GM18867 (cell line): ENCODE measurements at regions not wholly inside any gene's neighbourhood (a gene's known extent, or its start where the extent isn't known, plus 50 kb on each side); places are given as distances from the start of the nearest gene placed in this dataset.
A peak's percentile ranks its signal among the peaks of the same experiment; 100 is the strongest.

ENCODE experiments used
- ATAC-seq: cut with Tn5 transposase; IDR thresholded peaks from one replicate; pipeline ENCODE4 v1.9.1; 2021; ENCODE audit warnings: mild to moderate bottlenecking, moderate library complexity; ENCODE audit not compliant: unreplicated experiment

DNA sequence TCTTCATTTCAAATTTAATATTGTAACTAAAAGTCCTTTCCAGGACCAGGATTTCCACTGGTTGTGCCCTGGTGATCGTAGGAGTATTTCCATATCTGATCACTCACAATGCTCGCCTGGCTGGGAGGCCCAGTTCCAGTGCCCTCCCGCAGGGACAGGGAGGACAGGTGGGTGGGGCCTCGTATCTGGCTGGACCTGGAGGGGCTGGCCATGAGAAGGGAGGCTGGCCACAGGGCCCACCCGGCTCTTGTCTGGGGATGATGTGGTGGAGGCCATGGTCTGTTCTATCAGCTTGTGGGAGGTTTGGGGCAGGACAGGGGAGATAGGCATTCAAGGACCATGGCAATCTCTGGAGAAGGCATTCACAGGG lies 286.4 kb downstream of the GADD45G start:
- ATAC-seq, result no peak

DNA sequence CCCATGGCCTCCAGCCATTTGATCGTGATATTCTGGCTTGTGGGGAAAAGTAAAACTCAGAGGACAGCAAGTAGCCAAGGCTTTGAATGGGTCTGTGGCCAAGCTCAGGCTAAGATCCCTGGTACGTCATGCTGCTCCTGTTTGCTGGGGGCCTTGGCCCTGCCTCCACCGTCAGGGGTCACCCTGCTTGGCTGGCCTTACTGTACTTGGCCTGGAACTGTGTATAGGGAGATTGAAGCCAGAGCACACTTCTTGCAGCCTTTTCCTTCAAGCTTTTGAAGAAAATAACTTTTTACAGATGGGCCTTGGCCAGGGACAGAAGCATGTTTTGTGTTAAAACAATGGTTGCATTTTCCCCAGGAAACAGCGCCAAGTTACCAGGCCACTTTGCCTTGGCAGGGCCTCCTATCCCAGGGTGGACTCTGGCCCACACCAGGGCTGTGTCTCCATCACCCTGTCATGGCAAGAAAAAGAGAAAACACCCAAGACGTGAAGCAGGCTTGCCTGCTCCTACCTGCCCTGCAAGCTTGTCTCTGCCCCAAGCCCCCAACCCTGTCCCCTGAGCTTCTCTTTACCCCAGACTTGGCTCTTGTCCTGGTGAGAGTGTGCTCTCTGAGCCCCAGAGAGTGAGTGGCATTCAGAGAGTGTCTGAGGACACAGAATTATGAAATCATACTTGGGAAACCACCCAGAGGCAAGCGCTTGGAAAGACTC lies 286.9 kb downstream of the GADD45G start:
- no peak for ATAC-seq

- ATAC-seq, result no peak
Observed at GRCh38 chr9:89892920-89893319, 288.1 kb downstream of the GADD45G start.

DNA sequence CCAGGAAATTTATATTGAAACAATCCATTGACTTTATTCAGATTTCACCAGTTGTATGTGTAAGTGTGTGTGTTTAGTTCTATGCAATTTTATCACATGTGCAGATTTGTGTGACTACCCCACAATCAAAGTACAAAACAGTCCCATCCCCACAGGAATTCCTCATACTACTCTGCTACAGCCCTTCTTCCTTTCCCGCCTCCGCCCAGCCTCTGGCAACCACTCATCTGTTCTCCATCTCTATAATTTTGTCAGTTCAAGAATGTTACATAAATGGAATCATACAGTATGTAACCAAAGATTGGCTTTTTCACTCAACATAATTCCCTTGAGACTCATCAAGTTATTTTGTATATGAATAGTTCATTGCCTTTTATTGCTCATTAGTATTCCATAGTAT lies 289.1 kb downstream of the GADD45G start:
- ATAC-seq, result no peak

GRCh38 chr9:89896806-89897340 lies 292.1 kb downstream of the GADD45G start:
- ATAC-seq, result no peak

DNA sequence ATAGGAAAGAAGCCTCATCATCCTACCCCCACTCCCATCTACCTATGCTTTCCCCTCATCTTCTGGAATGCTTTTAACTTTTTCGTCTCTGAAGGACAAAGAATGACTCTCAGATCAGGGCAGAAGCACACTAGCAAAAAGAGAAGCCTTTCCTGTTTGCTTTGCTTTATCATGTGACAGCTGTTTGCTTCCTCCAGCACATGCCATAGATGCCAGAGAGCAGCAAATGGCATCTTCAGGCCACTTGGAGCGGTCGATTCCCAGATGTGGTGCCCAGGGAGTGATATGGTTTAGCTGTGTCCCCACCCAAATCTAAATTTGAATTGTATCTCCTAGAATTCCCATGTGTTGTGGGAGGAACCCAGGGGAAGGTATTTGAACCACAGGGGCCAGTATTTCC lies 294.8 kb downstream of the GADD45G start:
- no peak for ATAC-seq

DNA sequence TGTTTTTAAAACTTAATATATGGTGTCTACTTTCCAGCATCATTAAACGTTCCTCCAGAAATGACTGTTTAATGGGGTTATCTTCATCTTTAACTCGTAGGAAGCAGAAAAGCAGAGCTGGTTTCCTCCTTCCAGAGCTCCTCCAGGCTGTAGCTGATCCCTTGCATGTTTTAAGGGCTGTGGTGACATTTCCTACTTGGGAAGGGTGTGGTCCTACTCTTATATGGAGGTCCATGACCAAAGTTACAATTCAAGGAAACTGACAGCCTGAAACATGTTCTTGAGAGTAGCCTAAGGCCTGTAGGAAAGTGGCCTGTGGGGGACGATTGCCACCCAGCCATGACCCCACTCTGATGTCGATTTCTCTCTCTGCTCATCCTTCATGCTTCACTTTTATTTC lies 297.1 kb downstream of the GADD45G start:
- no peak for ATAC-seq

- ATAC-seq, result no peak
Observed at GRCh38 chr9:89902450-89903140, 297.8 kb downstream of the GADD45G start.

GRCh38 chr9:89903141-89903475 lies 298.3 kb downstream of the GADD45G start:
- ATAC-seq, result no peak

DNA sequence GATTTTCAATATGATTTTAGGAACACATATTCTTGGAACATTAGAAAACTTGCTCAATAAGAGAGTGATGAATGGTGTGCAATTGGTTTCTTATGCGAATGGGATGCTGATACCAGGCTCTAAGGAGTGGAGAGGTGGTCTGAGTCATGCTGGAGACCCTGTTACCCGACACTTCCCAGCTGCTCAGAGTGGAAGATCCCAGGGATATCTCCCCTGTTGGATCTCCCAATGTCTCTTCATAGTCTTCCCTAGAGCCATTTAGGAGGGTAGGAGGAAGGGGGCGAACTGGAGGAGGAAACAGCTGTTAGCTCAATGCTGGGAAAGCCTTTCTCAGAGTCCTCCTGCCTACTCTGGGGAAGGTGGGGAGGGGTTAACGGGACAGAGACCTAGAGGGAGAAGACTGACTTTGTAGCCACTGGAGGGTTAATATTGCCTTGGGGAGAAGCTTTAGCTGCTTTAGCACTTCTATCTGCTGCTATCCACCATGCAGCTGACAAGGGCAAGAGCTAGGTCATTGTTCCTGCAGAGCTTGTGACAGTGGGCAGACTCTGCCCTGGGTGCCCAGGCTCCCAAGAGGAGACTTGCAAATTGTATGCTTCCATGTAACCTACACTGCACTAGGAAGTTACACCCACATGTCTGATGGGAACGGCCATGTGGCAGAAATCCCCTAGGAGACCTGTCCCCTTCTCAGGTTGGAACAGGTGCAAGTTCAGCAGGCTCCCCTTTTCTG lies 301.0 kb downstream of the GADD45G start:
- ATAC-seq, result no peak

DNA sequence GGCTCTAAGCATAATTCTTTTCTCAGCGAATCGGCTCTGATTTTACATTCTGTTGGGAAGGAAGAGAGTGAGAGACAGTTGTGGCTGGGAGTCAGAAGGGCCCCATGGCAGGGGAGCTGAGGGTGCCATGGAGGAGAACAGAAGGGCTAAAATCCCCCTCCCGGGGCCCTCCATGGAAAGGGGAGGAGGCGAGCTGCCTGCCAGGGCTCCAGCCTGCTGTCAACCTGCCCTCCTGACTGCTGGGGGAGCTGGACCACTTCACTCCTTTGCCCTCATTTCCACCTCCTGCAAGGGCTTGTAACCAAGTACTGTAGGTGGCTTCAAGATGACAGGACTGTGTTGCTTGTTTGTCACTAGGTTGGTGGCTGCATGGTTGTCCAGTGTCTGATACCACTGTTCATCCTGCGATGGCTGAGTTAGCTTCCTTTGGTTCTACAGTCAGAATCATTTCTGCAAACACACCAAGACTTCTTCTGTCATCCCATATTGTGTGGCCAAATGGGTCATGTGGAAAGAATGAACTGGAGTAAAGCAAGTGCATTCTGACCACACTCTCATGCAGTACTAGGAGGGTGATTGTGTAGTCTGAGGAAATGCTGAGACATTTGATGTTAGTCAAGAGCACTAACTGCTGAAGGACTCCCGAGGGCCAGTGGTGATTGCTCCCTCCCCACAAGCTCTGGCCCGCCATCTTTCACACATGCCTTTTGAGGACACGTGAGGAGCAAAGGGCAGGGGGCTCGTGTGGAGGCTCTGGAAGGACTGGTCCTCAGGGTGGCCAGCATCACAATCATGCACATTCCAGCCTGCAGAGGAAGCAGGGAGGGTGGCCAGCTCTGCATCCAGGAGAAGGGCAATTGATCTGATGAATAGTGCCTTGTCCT lies 307.2 kb downstream of the GADD45G start:
- no peak for ATAC-seq

DNA sequence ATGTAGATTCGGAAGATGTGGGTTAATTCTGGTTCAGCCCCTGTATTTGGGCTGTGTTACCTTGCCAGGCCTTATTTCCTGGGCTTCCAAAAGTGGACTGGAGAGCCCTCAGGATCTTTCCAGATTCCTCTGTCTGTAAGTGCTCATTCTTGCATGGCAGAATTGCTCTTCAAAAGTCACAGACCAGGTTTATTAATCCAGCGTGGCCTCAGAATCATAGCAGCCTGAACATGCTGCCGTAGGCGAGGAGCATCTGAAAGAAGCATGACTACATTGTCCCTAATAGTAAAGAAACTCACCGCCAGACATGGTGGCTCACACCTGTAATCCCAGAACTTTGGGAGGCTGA lies 307.8 kb downstream of the GADD45G start:
- ATAC-seq, result no peak

GRCh38 chr9:89915187-89915586 lies 310.4 kb downstream of the GADD45G start:
- no peak for ATAC-seq

DNA sequence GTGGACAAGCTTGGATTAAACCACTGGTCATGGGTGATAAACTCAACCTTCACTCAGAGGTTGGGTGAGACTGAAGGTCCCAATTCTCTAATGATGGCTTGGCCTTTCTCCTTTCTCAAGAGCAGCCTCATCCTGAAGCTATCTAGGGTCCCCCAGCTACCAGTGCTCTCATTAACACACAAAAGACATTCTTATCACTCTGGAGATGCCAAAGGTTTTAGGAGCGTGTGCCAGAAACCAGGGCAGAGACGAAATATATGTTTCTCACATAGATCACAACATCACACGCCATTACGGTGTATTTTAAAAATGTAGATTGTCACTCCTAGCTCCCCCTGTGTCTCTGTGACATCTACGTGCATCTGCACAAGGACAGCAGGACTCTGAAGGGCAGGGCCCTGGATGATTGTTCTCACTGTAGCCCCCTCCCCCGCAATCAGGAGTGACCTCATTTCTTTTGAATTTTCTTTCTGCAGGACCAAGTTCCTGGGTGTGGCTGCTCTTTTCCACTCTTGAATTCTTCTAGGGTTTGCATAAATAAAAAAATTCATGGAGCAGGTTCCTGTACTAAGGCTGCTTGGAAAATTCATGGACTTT lies 311.3 kb downstream of the GADD45G start:
- ATAC-seq, result no peak

- ATAC-seq, result no peak
Observed at GRCh38 chr9:89917861-89918260, 313.0 kb downstream of the GADD45G start.

DNA sequence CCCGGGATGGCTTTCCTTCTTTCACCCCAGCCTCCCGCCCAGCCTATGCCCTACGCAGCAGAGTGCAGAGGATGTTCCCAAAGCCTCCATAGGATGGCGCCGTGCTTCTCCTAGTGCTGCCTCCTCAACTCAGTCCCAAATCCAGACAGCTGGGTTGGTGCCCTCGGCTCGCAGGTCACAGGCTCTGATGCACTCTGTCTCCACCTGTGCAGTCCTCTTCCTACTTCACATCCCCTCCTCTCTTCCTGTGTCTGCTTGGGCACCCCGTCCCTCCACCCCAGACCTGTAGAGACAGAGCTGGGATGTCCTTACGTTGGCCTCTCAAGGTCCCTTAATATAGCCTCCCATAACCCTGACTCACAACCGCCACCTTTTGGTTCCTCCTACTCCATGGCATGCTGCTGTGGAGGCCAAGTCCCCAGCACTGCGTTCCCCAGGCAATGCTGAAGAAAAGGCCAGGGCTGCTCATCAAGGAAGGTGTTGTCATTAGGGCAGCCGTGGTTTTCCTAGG lies 314.4 kb downstream of the GADD45G start:
- peak; percentile 53 for ATAC-seq

DNA sequence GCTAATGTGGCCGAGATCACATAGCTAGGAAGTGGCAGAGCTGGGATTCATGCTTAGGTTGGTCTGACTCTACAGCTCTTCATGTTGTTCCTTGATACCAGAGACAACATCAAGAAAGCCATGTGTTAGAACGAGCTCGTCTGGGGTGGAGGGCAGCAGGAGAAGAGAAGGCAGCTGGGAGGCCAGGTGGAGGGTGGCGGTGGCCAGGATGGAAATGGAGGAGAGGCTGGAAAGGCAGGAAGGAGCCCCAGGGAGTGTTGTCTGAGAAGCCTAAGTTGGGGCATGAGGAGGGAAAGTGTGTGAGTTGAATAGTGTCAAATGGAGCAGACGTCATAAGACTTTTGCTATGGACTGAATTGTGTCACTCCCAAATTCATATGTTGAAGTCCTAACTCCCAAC lies 315.3 kb downstream of the GADD45G start:
- no peak for ATAC-seq

GRCh38 chr9:89920951-89921350 lies 316.1 kb downstream of the GADD45G start:
- ATAC-seq, result no peak

GRCh38 chr9:89922099-89922498 lies 317.3 kb downstream of the GADD45G start:
- no peak for ATAC-seq

DNA sequence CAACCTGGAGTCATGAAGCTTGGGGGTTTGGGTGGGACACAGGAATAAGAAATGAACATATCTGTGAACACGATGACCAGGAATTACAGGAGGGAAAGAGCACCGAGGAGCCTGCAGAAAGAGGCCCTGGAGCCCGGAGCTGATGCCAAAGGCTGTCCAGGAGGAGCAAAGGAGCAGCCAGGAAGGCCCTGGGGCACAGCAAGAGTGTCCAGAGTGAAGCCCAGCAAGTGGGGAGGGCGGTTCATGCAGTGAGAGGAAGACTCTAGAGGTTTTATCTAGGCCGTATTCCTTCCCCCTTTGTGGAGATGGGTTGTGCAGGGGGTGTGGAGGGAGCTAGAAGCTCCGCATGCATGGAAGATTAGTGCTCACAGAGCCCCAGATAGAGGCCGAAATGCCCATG lies 318.4 kb downstream of the GADD45G start:
- ATAC-seq, result no peak
